ENCODE measurements at regions not wholly inside any gene's neighbourhood (a gene's known extent, or its start where the extent isn't known, plus 50 kb on each side); places are given as distances from the start of the nearest gene placed in this dataset.
A peak's percentile ranks its signal among the peaks of the same experiment; 100 is the strongest.

GRCh38 chr5:74095871-74096270 lies 469.9 kb downstream of the ARHGEF28 start:
- Histone ChIP-seq H3K27ac (no peak overlapping the region), H3K9me3 (no peaks in the 10 kb centered on the region), H3K4me3 (no peak overlapping the region), H3K36me3 (no peaks in the 10 kb centered on the region), H3K27me3 (replicated peaks; ENCODE audit: insufficient read depth) (no peaks in the 10 kb centered on the region), H3K4me1 (ENCODE audit: control insufficient read depth in 1 of 2, low read depth in 2 of 2) (peaks cover 9 to 20% of the 10 kb centered on the region in 2 donors)
- no peak for TF ChIP-seq CTCF (IDR thresholded peaks at IDR 0.05)
- DNase-seq (ENCODE audit: low spot score), result no peak
- ATAC-seq (ENCODE audit: insufficient number of reproducible peaks, low FRiP score, low read depth), result no peak

- no peak for ATAC-seq (ENCODE audit: insufficient number of reproducible peaks, low FRiP score, low read depth)
- no peak for TF ChIP-seq CTCF (IDR thresholded peaks at IDR 0.05)
- no peak overlapping the region for H3K27ac ChIP-seq
- DNase-seq (ENCODE audit: low spot score), result no peak
- no peaks in the 10 kb centered on the region for H3K36me3 ChIP-seq
- no peak overlapping the region for H3K4me3 ChIP-seq
- H3K27me3 ChIP-seq (replicated peaks; ENCODE audit: insufficient read depth), result no peaks in the 10 kb centered on the region
- H3K9me3 ChIP-seq, result no peaks in the 10 kb centered on the region
- peaks cover 9 to 20% of the 10 kb centered on the region in 2 donors for H3K4me1 ChIP-seq (ENCODE audit: control insufficient read depth in 1 of 2, low read depth in 2 of 2)
Observed at GRCh38 chr5:74094782-74095108, 468.7 kb downstream of the ARHGEF28 start.

- TF ChIP-seq CTCF (IDR thresholded peaks at IDR 0.05), result no peak
- Histone ChIP-seq H3K9me3 (no peaks in the 10 kb centered on the region), H3K36me3 (no peaks in the 10 kb centered on the region), H3K4me3 (no peak overlapping the region), H3K27me3 (replicated peaks; ENCODE audit: insufficient read depth) (no peaks in the 10 kb centered on the region), H3K4me1 (ENCODE audit: control insufficient read depth in 1 of 2, low read depth in 2 of 2) (peaks cover 9 to 20% of the 10 kb centered on the region in 2 donors), H3K27ac (no peak overlapping the region)
- ATAC-seq (ENCODE audit: insufficient number of reproducible peaks, low FRiP score, low read depth), result peak; percentile 31
- peak; percentile 28 for DNase-seq (ENCODE audit: low spot score)
Observed at GRCh38 chr5:74094096-74094781, 468.2 kb downstream of the ARHGEF28 start.

GRCh38 chr5:74093561-74093960 lies 467.6 kb downstream of the ARHGEF28 start:
- DNase-seq (ENCODE audit: low spot score), result no peak
- no peak overlapping the region for H3K27ac ChIP-seq
- peaks cover 9 to 20% of the 10 kb centered on the region in 2 donors for H3K4me1 ChIP-seq (ENCODE audit: control insufficient read depth in 1 of 2, low read depth in 2 of 2)
- H3K27me3 ChIP-seq (replicated peaks; ENCODE audit: insufficient read depth), result no peaks in the 10 kb centered on the region
- ATAC-seq (ENCODE audit: insufficient number of reproducible peaks, low FRiP score, low read depth), result no peak
- no peak for TF ChIP-seq CTCF (IDR thresholded peaks at IDR 0.05)
- no peaks in the 10 kb centered on the region for H3K9me3 ChIP-seq
- no peaks in the 10 kb centered on the region for H3K36me3 ChIP-seq
- no peak overlapping the region for H3K4me3 ChIP-seq

- Histone ChIP-seq H3K4me3 (no peak overlapping the region), H3K9me3 (no peaks in the 10 kb centered on the region), H3K27me3 (replicated peaks; ENCODE audit: insufficient read depth) (no peaks in the 10 kb centered on the region), H3K27ac (no peak overlapping the region), H3K4me1 (ENCODE audit: control insufficient read depth in 1 of 2, low read depth in 2 of 2) (peaks cover 9 to 20% of the 10 kb centered on the region in 2 donors), H3K36me3 (no peaks in the 10 kb centered on the region)
- DNase-seq (ENCODE audit: low spot score), result no peak
- no peak for TF ChIP-seq CTCF (IDR thresholded peaks at IDR 0.05)
- ATAC-seq (ENCODE audit: insufficient number of reproducible peaks, low FRiP score, low read depth), result no peak
Observed at GRCh38 chr5:74092766-74093165, 466.8 kb downstream of the ARHGEF28 start.

Measured in thoracic aorta (tissue), 2 donors.